CD4-positive, alpha-beta T cell (primary cell): ENCODE measurements at regions not wholly inside any gene's neighbourhood (a gene's known extent, or its start where the extent isn't known, plus 50 kb on each side); places are given as distances from the start of the nearest gene placed in this dataset.

Experiments
- ATAC-seq: fragments of 200-7000 bp; cut with Tn5 transposase; one replicate; pipeline ENCODE4 v1.10.0; 2022; ENCODE audit warnings: mild to moderate bottlenecking; ENCODE audit not compliant: poor library complexity
- CTCF ChIA-PET: fragments of 350-600 bp; sonication (Branson Sonifier 250); formaldehyde crosslinking; loops from one replicate; lab custom pipeline; 2021; ENCODE audit warnings: antibody characterized with exemption, inconsistent platforms; lab: Charles Lee
- POLR2A ChIA-PET: fragments of 350-600 bp; sonication (Branson Sonifier 250); formaldehyde crosslinking; loops from one replicate; lab custom pipeline; 2021; ENCODE audit warnings: antibody characterized with exemption, inconsistent platforms; lab: Charles Lee
- DNase-seq, 14 experiments: peaks; one replicate each; pipeline ENCODE4 v3.0.0-alpha.2; 2013 to 2020; ENCODE audit warnings: mixed read lengths in 2 of 14
- H3K27ac ChIP-seq, 2 donors: one replicate each; pipeline versions ENCODE4 v1.5.1 to v1.7.0; 2013; ENCODE audit warnings: low read length in 2 of 2, low read depth in 1 of 2, mild to moderate bottlenecking in 1 of 2
- H3K27me3 ChIP-seq, 2 experiments: 1 replicate in 1 of 2; 2 replicates in 1 of 2; pipeline versions ENCODE4 v1.6.1 to v1.7.0; 2013; ENCODE audit warnings: low read length in 2 of 2, control low read depth in 1 of 2, mild to moderate bottlenecking in 1 of 2, moderate library complexity in 1 of 2; ENCODE audit not compliant: insufficient read depth in 2 of 2, control insufficient read depth in 1 of 2
- H3K36me3 ChIP-seq: one replicate; pipeline ENCODE4 v1.6.1; 2013; ENCODE audit warnings: low read length, control low read depth; ENCODE audit not compliant: insufficient read depth
- H3K4me1 ChIP-seq: one replicate; pipeline ENCODE4 v1.6.1; 2013; ENCODE audit warnings: low read length, control low read depth; ENCODE audit not compliant: insufficient read depth
- H3K4me3 ChIP-seq: one replicate; pipeline ENCODE4 v1.5.1; 2013; ENCODE audit warnings: mild to moderate bottlenecking, low read length, moderate library complexity
- H3K9me3 ChIP-seq, 2 experiments: 1 replicate in 1 of 2; 2 replicates in 1 of 2; pipeline versions ENCODE4 v1.6.1 to v1.7.0; 2013; ENCODE audit warnings: low read length in 2 of 2, mild to moderate bottlenecking in 2 of 2, control low read depth in 1 of 2, moderate library complexity in 1 of 2; ENCODE audit not compliant: control insufficient read depth in 1 of 2, insufficient read depth in 1 of 2
- H3K27ac Mint-ChIP-seq: one replicate; pipeline ENCODE4 v1.8.0; 2020; ENCODE audit warnings: mixed read lengths
- H3K27me3 Mint-ChIP-seq: one replicate; pipeline ENCODE4 v1.8.0; 2021; ENCODE audit warnings: mixed read lengths
- H3K36me3 Mint-ChIP-seq: one replicate; pipeline ENCODE4 v1.8.0; 2021; ENCODE audit warnings: low read depth, mixed read lengths
- H3K4me1 Mint-ChIP-seq: one replicate; pipeline ENCODE4 v1.8.0; 2021; ENCODE audit warnings: low read depth, mixed read lengths
- H3K4me3 Mint-ChIP-seq: one replicate; pipeline ENCODE4 v1.8.0; 2020; ENCODE audit warnings: mild to moderate bottlenecking, mixed read lengths
- H3K9me3 Mint-ChIP-seq: one replicate; pipeline ENCODE4 v1.8.0; 2020; ENCODE audit warnings: mixed read lengths
- CTCF ChIP-seq: fragments of 200-600 bp; IDR thresholded peaks from one replicate; pipeline ENCODE4 v1.8.0; 2022; ENCODE audit warnings: antibody characterized with exemption, mild to moderate bottlenecking
- intact Hi-C, 2 experiments: fragments of 100-400 bp; cut with DNase I in 1 of 2; cut with micrococcal nuclease in 1 of 2; formaldehyde crosslinking; loops; one replicate each; pipeline versions ENCODE4 v1.15.1 to v1.9.0; 2023 to 2025; cut with DNase I, micrococcal nuclease

GRCh38 chrY:15704906-15705305 is 1180.6 kb downstream of the NLGN4Y start:
- Mint-ChIP-seq H3K36me3 (no peaks in the 10 kb centered on the region), H3K27ac (no peak overlapping the region), H3K9me3 (no peaks in the 10 kb centered on the region), H3K27me3 (no peaks in the 10 kb centered on the region), H3K4me1 (no peaks in the 10 kb centered on the region), H3K4me3 (no peak overlapping the region)
- CTCF ChIA-PET: no interaction called here
- no peak for TF ChIP-seq CTCF
- intact Hi-C loops: no loop called here
- Histone ChIP-seq H3K4me1 (no peaks in the 10 kb centered on the region), H3K27ac (no peak overlapping the region), H3K9me3 (no peaks in the 10 kb centered on the region), H3K36me3 (no peaks in the 10 kb centered on the region), H3K27me3 (no peaks in the 10 kb centered on the region), H3K4me3 (no peak overlapping the region)
- POLR2A ChIA-PET: no interaction called here
- DNase-seq (no peak), ATAC-seq (no peak)

- no peaks in the 10 kb centered on the region for H3K36me3 Mint-ChIP-seq
- DNase-seq: no peak
- H3K9me3 Mint-ChIP-seq: no peaks in the 10 kb centered on the region
- intact Hi-C loops: no loop called here
- ChIA-PET CTCF (no interaction called here), POLR2A (no interaction called here)
- no peak overlapping the region for H3K27ac Mint-ChIP-seq
- H3K27me3 Mint-ChIP-seq: no peaks in the 10 kb centered on the region
- no peak for TF ChIP-seq CTCF
- H3K4me3 Mint-ChIP-seq: no peak overlapping the region
- Histone ChIP-seq H3K27ac (no peak overlapping the region), H3K36me3 (no peaks in the 10 kb centered on the region), H3K27me3 (no peaks in the 10 kb centered on the region), H3K9me3 (no peaks in the 10 kb centered on the region), H3K4me1 (no peaks in the 10 kb centered on the region), H3K4me3 (no peak overlapping the region)
- no peaks in the 10 kb centered on the region for H3K4me1 Mint-ChIP-seq
- no peak for ATAC-seq
Measured at GRCh38 chrY:15749533-15750433, 1225.5 kb downstream of the NLGN4Y start.

- H3K4me3 Mint-ChIP-seq: no peak overlapping the region
- no peaks in the 10 kb centered on the region for H3K27me3 Mint-ChIP-seq
- no peak for ATAC-seq
- ChIA-PET CTCF (no interaction called here), POLR2A (no interaction called here)
- H3K36me3 Mint-ChIP-seq: no peaks in the 10 kb centered on the region
- Histone ChIP-seq H3K9me3 (no peaks in the 10 kb centered on the region), H3K27ac (no peak overlapping the region), H3K4me3 (no peak overlapping the region), H3K4me1 (no peaks in the 10 kb centered on the region), H3K27me3 (no peaks in the 10 kb centered on the region), H3K36me3 (no peaks in the 10 kb centered on the region)
- intact Hi-C loops: no loop called here
- no peak for TF ChIP-seq CTCF
- no peaks in the 10 kb centered on the region for H3K9me3 Mint-ChIP-seq
- no peak overlapping the region for H3K27ac Mint-ChIP-seq
- H3K4me1 Mint-ChIP-seq: no peaks in the 10 kb centered on the region
- DNase-seq: no peak
Measured at GRCh38 chrY:15751001-15751400, 1226.7 kb downstream of the NLGN4Y start.
